HG03135 (cell line): ENCODE measurements at regions not wholly inside any gene's neighbourhood (a gene's known extent, or its start where the extent isn't known, plus 50 kb on each side); places are given as distances from the start of the nearest gene placed in this dataset.

ENCODE experiments used
- ATAC-seq: cut with Tn5 transposase; IDR thresholded peaks from one replicate; pipeline ENCODE4 v1.9.1; 2021; ENCODE audit warnings: mild to moderate bottlenecking, moderate library complexity; ENCODE audit not compliant: unreplicated experiment

- ATAC-seq = no peak
Observed at GRCh38 chr3:150269526-150269925, 138.6 kb upstream of the TSC22D2 start.

DNA sequence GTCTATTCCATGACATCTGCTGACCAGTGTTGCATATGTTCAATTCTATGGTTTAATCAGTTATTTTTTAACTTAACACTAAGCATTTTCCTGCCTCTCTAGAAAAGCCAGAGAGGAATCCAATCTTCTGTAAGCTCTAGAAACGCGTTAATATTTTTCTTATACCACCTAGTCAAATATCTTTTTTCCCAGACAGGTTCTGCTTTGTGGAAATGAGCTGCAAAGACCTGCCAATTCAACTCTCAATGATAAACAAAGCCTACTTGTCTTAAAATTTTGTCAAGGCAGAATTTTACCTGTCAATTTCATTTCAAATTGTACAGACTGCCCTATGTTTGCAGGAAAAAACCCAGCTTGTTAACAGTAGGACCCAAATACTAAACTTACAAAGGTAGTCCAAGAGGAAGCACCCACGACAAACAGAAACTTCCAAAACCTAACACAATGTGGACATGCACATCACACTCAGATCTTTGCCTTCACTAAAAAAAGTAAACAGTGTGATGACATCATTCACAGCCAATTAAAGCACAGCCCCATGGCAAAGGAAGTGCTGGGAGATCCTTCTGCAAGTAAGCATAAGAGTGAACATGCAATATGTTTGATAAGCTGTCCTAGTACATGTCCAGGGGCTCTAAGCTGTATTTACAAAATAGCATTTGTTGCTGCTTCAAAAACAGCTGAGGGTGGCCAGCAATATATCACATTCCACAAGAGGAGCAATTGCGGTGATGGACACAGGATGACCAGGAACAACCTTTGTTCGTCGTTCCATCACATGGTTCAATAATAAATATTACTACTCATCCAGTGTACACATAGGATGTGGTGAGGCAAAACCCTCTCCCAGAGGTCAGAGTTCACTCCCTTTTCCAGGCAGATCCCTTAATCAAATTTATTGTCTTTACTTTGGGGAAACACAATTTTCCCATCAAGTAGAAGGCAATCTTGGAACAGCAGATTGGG lies 139.4 kb upstream of the TSC22D2 start:
- ATAC-seq = no peak

GRCh38 chr3:150267288-150267687 lies 140.8 kb upstream of the TSC22D2 start:
- no peak for ATAC-seq

DNA sequence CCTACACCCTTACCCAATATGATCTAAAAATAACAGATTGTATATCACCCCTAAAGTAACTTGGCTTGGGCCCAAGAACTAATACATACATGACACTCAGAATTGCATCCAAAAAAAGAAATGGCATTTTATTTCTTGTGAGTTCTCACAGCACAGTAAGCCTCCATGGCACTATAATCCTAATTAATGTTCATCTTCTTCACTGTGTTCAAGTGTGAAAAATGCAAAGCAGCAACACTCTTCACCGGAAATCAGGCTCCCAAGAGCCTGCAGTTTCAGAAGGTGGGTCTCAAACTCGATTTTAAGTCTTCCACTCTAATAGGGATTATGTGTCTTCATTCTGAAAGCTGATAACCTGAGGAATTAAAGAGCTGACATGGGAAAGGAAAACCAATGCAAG lies 142.8 kb upstream of the TSC22D2 start:
- no peak for ATAC-seq

GRCh38 chr3:150264561-150265279 lies 143.4 kb upstream of the TSC22D2 start:
- no peak for ATAC-seq

GRCh38 chr3:150261958-150262357 lies 146.1 kb upstream of the TSC22D2 start:
- ATAC-seq = no peak

GRCh38 chr3:150261418-150261817 lies 146.7 kb upstream of the TSC22D2 start:
- ATAC-seq = no peak

GRCh38 chr3:150260398-150260710 lies 147.7 kb upstream of the TSC22D2 start:
- ATAC-seq = no peak

DNA sequence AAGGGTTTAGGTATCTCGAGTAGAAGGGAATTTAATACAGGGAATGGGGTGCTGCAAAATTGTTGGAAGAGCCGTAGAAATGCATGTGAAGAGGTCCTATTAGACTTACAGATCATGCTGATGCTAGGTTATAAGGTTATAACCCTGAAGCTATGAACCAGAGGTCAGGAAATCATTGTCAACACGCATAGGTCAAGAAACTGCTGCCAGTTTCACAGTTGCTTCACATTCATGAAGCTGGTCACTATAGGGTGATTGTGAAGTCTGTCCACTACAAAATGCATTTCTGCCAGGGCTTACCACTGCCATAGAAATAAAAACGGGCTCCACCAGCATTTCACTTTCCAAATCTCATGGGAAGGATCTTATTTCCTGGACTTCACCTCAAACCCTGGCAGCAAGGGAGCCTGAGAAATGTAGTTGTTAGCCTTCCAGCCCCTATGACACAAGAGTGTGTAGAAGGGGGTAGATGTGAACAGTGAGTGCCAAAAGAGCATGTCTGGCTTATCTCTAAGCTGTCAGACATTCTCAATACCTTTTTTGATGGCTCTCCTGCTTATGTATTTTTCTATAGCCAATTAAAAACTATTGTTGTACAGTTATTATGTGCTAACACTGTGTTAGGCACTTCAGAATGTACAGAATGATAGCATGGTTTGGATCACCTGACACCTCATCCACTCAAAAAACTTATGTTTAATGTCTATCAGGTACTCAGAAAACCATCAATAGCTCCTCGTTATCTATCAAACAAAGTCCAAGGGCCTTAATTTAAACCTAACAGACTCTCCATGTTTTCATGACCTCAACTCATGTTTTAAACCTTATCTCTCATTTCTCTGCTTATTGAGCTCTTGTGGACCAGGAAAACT lies 148.3 kb upstream of the TSC22D2 start:
- ATAC-seq = no peak

DNA sequence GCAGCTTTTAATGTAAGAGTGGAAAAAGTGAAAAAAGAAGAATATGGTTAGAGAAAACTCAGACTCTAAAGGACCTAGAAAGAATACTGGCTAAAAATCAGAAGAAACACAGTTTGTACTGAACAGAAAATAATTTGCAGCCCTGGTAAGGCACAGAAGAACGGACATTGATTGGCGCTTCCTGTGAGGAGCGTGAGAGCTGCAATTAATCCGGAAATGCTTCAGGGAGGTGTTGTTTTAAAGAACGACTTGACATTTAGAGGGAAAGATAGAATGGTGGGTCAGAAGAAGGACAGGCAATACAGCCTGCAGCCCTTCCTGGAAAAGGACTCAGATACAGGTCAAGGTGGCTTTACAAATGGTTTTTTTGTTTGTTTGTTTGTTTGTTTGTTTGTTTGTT lies 151.3 kb upstream of the TSC22D2 start:
- no peak for ATAC-seq

GRCh38 chr3:150256318-150256717 lies 151.8 kb upstream of the TSC22D2 start:
- ATAC-seq = no peak

DNA sequence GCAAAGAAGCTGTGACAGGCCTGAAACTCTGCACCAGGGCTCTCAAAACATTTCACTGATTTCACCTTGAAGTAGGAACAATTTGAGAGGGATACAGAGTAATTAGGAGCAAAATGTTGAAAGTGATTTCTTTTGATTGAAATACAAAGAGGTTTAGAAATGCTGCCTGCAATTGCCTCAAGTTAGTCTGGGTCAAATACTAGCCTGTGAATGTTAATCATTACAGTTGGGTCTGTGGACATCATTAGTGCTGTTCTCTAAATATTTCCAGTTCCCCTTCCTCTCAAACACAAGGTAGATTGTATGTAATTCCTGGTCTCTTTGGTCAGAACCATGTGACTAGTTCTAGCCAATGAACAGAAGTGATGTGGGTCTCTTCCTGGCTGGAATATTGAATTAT lies 152.3 kb upstream of the TSC22D2 start:
- no peak for ATAC-seq

DNA sequence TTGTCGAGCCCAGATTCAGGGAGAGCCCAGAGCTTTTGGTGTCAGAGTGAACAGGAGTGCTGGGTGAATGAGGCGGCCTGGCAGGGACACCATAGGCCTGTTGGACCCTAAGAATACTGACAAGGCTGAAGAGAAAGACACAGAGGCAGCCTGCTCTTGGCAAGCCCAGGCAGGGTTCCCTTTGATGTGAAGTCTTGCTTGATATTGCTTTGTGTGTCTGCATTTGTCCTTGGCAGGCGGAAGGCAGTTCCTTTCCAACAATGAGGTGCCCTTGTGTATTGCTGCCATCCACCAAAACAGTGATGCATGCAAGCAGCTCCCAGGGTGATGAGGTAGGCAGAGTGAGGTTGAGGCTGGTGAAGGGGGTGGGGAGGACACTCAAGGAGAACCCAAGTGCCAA lies 152.7 kb upstream of the TSC22D2 start:
- ATAC-seq = no peak

- no peak for ATAC-seq
Observed at GRCh38 chr3:150254309-150254708, 153.8 kb upstream of the TSC22D2 start.

DNA sequence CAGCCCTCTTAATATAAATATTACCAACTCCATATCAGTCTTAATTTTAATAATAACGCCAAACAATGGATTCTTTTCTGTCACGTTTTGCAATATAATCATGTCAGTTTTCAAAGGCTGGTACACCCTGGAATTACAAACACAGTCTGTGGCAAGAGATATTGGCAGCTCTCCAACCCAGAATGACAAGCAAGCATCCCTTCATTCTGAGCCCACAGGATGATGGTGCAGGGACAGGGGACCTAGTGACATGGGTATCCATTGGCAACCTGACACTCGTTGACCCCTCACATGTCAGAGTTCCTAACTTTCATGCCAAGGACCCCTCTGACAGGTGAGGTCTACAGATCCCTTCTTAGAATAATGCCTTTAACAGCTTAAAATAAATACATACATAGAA lies 154.5 kb upstream of the TSC22D2 start:
- ATAC-seq = no peak

- ATAC-seq = no peak
Observed at GRCh38 chr3:150252462-150252861, 155.6 kb upstream of the TSC22D2 start.

- ATAC-seq = no peak
Observed at GRCh38 chr3:150251187-150252062, 156.7 kb upstream of the TSC22D2 start.

DNA sequence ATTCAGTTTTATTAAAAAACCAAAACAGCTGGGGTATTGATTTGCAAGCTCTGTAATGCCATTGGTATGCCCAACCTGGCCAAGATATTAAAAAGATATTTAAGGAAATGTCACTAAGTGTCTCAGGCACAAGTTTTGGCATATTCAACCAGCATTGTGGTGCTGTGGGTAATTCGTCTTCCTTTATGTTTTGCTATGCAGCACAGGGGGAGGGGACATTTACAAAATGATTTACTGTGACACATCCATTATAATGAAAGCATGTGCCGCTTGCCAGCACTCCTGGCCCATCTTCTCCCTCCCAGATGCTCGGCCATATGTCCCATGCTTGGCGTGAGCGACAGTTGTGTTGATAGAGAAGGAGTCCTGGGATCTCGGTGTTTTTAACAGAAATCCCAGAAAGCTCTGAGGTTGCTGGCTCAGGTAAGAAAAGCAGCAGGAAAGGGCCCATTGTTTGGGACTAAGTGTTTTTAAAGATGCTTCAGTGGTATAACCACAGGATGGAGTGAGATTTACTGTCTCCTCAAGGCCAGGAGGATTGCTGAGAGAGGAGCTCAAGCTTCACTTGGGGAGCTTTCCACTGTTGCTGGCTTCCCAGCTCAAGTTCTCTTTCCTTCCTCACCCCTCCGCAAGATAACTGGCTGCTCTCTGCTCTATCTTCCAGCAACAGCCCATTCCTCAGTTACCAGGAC lies 158.2 kb upstream of the TSC22D2 start:
- ATAC-seq = no peak

- no peak for ATAC-seq
Observed at GRCh38 chr3:150248888-150249681, 159.0 kb upstream of the TSC22D2 start.
